Fibroblast of lung (primary cell): ENCODE measurements at regions not wholly inside any gene's neighbourhood (a gene's known extent, or its start where the extent isn't known, plus 50 kb on each side); places are given as distances from the start of the nearest gene placed in this dataset.

Experiments
- CTCF ChIP-seq, 2 donors: IDR thresholded peaks in 1 of 2; conservative IDR thresholded peaks in 1 of 2; 1 replicate in 1 of 2; 2 replicates in 1 of 2; pipeline ENCODE4 v1.5.1; 2011 to 2012; ENCODE audit warnings: low read length in 2 of 2, control low read depth in 1 of 2, inconsistent platforms in 1 of 2, low read depth in 1 of 2, mild to moderate bottlenecking in 1 of 2
- EZH2 ChIP-seq: IDR thresholded peaks from 2 replicates; pipeline ENCODE4 v1.5.1; 2012; ENCODE audit warnings: low read length, control low read depth, mild to moderate bottlenecking; ENCODE audit errors: missing control alignments

- TF ChIP-seq CTCF (conservative IDR thresholded peaks at IDR 0.05 in 1 of 2, IDR thresholded peaks at IDR 0.05 in 1 of 2; ENCODE audit: low read depth in 1 of 2, low read length in 2 of 2) = no peak
- no peak for TF ChIP-seq EZH2
Measured at GRCh38 chr6:45803071-45803470, 212.6 kb downstream of the CLIC5 start.
